BJ (cell line): ENCODE measurements at regions not wholly inside any gene's neighbourhood (a gene's known extent, or its start where the extent isn't known, plus 50 kb on each side); places are given as distances from the start of the nearest gene placed in this dataset.

Experiments
- CTCF ChIA-PET: fragments of 350-600 bp; formaldehyde crosslinking; extraction: SDS; loops from one replicate; lab custom pipeline; 2021; ENCODE audit warnings: antibody characterized with exemption, inconsistent platforms; lab: Yijun Ruan, JAX
- POLR2A ChIA-PET: fragments of 300-600 bp; sonication (Branson Sonifier 250); formaldehyde crosslinking; extraction: SDS; loops from one replicate; lab custom pipeline; 2021; ENCODE audit warnings: antibody characterized with exemption; lab: Charles Lee
- DNase-seq: peaks from one replicate; pipeline ENCODE4 v3.0.0-alpha.2; 2011; ENCODE audit warnings: low read depth
- H3K27me3 ChIP-seq: 2 replicates; pipeline ENCODE4 v1.6.0; 2011; ENCODE audit warnings: low read length; ENCODE audit not compliant: control insufficient read depth, insufficient read depth
- H3K36me3 ChIP-seq: 2 replicates; pipeline ENCODE4 v1.5.1; 2011; ENCODE audit warnings: low read length; ENCODE audit not compliant: control insufficient read depth, insufficient read depth
- H3K4me3 ChIP-seq: 2 replicates; pipeline ENCODE4 v1.5.1; 2011; ENCODE audit warnings: low read depth, mild to moderate bottlenecking, control low read depth, low read length
- TF ChIP-seq, protein P1 (sequence below): IDR thresholded peaks from 2 replicates; pipeline ENCODE4 v1.5.1; 2011; ENCODE audit warnings: low read depth, mild to moderate bottlenecking, control low read depth, inconsistent platforms, low read length, moderate library complexity; ENCODE audit not compliant: insufficient read depth

DNA sequence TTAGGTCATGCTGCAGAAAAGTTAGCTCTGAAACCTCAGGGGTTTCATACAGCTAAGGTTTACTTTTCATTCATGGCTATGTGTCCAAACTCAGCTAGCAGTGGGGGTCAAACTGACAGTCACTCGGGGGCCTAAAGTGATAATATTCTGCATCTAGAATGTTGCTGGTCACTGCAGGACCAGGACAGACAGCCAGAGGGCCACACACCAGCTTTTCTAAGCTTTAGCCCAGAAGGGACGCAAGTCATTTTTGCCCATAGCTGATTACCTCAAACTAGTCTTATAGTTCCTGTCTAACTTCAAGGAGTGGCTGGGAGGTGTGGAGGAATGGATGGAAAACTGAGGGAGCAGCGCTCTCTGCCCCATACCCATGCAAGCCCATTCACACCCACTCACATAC is 163.0 kb upstream of the NLRP1 start:
- H3K4me3 ChIP-seq = no peak overlapping the region
- TF ChIP-seq, protein P1, sequence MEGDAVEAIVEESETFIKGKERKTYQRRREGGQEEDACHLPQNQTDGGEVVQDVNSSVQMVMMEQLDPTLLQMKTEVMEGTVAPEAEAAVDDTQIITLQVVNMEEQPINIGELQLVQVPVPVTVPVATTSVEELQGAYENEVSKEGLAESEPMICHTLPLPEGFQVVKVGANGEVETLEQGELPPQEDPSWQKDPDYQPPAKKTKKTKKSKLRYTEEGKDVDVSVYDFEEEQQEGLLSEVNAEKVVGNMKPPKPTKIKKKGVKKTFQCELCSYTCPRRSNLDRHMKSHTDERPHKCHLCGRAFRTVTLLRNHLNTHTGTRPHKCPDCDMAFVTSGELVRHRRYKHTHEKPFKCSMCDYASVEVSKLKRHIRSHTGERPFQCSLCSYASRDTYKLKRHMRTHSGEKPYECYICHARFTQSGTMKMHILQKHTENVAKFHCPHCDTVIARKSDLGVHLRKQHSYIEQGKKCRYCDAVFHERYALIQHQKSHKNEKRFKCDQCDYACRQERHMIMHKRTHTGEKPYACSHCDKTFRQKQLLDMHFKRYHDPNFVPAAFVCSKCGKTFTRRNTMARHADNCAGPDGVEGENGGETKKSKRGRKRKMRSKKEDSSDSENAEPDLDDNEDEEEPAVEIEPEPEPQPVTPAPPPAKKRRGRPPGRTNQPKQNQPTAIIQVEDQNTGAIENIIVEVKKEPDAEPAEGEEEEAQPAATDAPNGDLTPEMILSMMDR = 0 out of 2 replicates have a peak, but pooled peaks have one; percentile 4
- DNase-seq = no peak
- ChIA-PET POLR2A (no interaction called here), CTCF (interaction anchor here (0.9 to 1.9 kb wide), 3 partner anchors 12 to 155 kb away, joined by 3 to 6 read pairs (median 3); no protein-coding TSS in a partner anchor)
- 0 out of 2 replicates have a peak, but pooled peaks cover 2% of the 10 kb centered on the region for H3K27me3 ChIP-seq
- H3K36me3 ChIP-seq = no peaks in the 10 kb centered on the region

DNA sequence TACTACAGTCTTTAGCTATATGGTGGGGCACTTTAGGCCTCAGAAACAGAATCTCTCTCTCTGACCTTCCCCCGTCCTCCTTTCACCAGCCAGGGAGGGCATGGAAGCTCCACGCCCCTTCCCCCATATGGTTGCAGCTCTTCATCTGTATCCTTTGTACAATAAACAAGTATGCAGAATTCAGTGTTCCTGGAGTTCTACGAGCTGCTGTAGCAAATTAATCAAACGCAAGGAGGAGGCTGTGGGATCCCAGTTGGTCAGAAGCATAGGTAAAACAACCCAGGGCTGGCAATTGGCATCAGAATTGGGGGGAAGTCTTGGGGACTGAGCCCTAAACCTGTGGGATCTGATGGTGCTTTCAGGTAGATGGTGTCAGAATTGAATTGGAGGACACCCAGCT is 163.7 kb upstream of the NLRP1 start:
- no peak for DNase-seq
- TF ChIP-seq, protein P1 = no peak
- CTCF ChIA-PET = interaction anchor here (1.9 kb wide), 1 partner anchor 11 kb away, joined by 6 read pairs; no protein-coding TSS in a partner anchor
- POLR2A ChIA-PET = no interaction called here
- Histone ChIP-seq H3K27me3 (no peaks in the 10 kb centered on the region), H3K4me3 (no peak overlapping the region), H3K36me3 (no peaks in the 10 kb centered on the region)

DNA sequence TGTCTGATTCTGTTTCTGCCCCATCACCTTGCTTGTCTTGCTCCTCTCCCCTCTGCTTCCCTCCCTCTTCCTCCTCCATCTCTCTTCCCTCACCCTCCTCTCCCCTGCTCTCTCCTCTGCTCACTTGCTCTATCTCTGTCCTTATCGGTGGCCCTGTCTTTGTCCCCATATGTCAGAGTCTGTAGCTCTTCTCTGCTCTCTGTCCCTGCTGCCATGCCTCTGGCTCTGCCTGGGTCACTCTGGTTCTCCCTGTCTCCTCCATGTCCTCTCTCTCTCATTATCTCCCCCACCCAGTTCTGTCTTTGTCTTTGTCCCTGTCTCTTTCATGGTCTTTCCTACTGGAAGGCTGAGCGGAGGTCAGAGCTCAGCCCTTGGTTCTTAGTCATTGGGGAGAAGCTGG is 169.1 kb upstream of the NLRP1 start:
- Histone ChIP-seq H3K27me3 (peaks cover 4% of the 10 kb centered on the region), H3K36me3 (no peaks in the 10 kb centered on the region), H3K4me3 (no peak overlapping the region)
- TF ChIP-seq, protein P1 = no peak
- ChIA-PET POLR2A (no interaction called here), CTCF (interaction anchor here (0.6 kb wide), 1 partner anchor 170 kb away, joined by 3 read pairs; no protein-coding TSS in a partner anchor)
- no peak for DNase-seq

DNA sequence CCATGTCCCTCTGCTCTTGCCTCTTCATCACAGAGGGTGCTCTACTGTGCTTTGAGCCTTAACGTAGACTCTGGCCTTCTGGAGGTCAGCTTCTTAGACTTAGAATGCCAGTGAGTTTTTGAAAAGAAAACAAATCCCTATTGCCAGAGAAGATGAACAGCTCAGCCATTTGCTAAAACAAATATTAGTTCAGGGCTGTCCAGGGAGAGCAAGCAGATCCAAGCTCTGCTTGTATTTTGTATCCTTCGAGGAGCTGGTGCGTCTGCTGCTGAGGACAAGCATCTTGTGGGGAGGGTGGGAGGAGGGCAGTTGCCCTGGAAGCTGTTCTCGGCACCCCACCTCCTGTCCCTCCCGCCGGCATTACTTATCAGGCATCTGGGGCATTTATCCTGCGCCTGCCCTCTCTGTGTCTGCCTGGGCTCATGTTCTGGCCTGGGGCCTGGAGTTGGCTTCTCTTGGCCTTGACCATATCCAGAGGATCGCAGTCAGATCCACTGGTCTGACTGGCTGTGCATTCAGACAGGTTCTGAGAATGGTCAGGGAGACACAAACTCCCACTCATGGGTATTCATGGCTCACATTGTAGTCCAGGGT is 173.1 kb upstream of the NLRP1 start:
- ChIA-PET POLR2A (no interaction called here), CTCF (no interaction called here)
- Histone ChIP-seq H3K4me3 (no peak overlapping the region), H3K27me3 (peaks cover 4% of the 10 kb centered on the region), H3K36me3 (no peaks in the 10 kb centered on the region)
- no peak for DNase-seq
- TF ChIP-seq, protein P1 = no peak

DNA sequence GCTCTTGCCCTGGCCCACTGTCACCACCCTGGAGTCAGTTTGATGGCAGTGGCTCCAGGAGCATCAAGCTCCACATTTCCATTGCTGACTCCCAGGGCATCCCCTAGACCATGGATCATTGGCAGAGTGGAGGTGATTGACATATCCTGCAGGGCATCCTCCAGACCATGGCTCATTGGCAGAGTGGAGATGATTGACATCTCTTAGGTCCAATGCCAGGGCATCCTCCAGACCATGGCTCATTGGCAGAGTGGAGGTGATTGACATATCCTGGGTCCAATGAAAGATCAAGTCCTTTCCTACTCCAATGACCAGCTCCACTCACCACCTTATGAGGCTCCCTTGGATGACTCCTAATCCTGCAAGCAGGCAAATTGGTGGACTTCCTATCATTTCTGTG is 174.3 kb upstream of the NLRP1 start:
- no peaks in the 10 kb centered on the region for H3K36me3 ChIP-seq
- TF ChIP-seq, protein P1 = no peak
- no peak overlapping the region for H3K4me3 ChIP-seq
- ChIA-PET CTCF (interaction anchor here (2.4 kb wide), 1 partner anchor 12 kb away, joined by 6 read pairs; no protein-coding TSS in a partner anchor), POLR2A (no interaction called here)
- no peak for DNase-seq
- peaks cover 8% of the 10 kb centered on the region for H3K27me3 ChIP-seq
